ENCODE measurements at regions not wholly inside any gene's neighbourhood (a gene's known extent, or its start where the extent isn't known, plus 50 kb on each side); places are given as distances from the start of the nearest gene placed in this dataset.

DNA sequence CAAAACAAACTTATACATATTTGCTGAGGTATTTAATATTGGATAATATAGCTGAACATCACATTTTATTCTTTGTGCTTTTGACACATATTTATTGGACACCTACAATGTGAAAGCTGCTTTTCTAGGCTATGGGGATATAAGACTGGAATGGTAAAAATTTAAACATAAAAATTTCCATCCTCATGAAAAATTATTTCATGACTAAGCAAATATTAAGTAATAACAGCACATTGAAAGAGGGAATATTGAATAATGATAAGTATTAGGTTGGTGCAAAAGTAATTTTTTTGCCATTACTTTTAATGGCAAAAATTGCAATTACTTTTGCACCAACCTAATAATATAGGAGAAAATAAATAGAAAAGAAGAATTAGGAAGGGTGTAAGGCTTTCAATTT, 972.5 kb upstream of the CDH8 start:
- Histone ChIP-seq H3K9me3 (no peaks in the 10 kb centered on the region), H3K27ac (no peak overlapping the region), H3K4me1 (no peaks in the 10 kb centered on the region), H3K27me3 (no peaks in the 10 kb centered on the region), H3K4me3 (no peak overlapping the region), H3K36me3 (no peaks in the 10 kb centered on the region)
- TF ChIP-seq, protein P1, sequence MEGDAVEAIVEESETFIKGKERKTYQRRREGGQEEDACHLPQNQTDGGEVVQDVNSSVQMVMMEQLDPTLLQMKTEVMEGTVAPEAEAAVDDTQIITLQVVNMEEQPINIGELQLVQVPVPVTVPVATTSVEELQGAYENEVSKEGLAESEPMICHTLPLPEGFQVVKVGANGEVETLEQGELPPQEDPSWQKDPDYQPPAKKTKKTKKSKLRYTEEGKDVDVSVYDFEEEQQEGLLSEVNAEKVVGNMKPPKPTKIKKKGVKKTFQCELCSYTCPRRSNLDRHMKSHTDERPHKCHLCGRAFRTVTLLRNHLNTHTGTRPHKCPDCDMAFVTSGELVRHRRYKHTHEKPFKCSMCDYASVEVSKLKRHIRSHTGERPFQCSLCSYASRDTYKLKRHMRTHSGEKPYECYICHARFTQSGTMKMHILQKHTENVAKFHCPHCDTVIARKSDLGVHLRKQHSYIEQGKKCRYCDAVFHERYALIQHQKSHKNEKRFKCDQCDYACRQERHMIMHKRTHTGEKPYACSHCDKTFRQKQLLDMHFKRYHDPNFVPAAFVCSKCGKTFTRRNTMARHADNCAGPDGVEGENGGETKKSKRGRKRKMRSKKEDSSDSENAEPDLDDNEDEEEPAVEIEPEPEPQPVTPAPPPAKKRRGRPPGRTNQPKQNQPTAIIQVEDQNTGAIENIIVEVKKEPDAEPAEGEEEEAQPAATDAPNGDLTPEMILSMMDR (IDR thresholded peaks at IDR 0.05): no peak
- ATAC-seq (no peak), DNase-seq (no peak)
- intact Hi-C loops (cut with DNase I): no loop called here

DNA sequence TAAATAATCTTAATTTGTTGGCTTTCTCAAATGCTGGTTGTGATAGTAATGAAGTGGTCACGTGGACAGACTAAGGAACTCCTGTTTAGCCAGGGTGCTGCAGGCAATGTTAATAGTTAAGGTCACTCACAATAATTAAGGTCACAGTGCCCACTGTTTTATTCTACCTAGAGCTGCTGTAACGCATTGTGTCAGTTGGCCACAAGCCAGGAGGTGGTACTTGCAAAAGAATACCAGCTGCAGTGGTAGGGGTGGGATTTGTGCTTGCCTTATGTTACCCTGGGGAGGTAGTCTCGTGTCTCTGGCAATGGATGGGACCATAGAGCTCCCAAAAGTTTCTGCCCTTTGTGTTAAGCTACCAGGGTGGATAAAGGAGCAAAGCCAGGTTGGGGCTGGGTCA, 969.1 kb upstream of the CDH8 start:
- DNase-seq (no peak), ATAC-seq (no peak)
- Histone ChIP-seq H3K36me3 (no peaks in the 10 kb centered on the region), H3K27ac (no peak overlapping the region), H3K27me3 (no peaks in the 10 kb centered on the region), H3K4me1 (no peaks in the 10 kb centered on the region), H3K4me3 (no peak overlapping the region), H3K9me3 (no peaks in the 10 kb centered on the region)
- TF ChIP-seq, protein P1 (IDR thresholded peaks at IDR 0.05): no peak
- intact Hi-C loops (cut with DNase I): no loop called here

DNA sequence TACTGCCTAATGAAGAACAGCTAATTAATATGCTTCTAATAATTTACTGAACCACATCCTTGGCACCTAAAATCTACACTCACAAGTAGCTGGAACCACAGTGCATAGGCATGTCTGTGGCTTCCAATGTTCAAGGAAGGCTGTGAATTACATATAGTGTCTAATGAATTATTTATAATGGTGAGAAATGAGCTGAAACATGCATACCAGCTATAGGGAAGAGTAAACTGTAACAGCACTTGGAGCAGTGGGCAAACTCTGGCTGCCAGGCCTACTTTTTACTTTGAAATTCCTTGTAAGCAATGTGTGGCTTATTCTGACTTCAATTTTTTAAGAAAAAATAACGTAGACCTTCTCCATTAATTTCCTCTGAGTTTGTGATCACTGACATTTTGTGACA, 953.2 kb upstream of the CDH8 start:
- intact Hi-C loops (cut with DNase I): no loop called here
- H3K4me1 ChIP-seq: no peaks in the 10 kb centered on the region
- ATAC-seq (no peak), DNase-seq (no peak)
- TF ChIP-seq, protein P1 (IDR thresholded peaks at IDR 0.05): no peak
- H3K9me3 ChIP-seq: peaks cover 2% of the 10 kb centered on the region
- no peaks in the 10 kb centered on the region for H3K36me3 ChIP-seq
- H3K27me3 ChIP-seq: no peaks in the 10 kb centered on the region
- no peak overlapping the region for H3K27ac ChIP-seq
- no peak overlapping the region for H3K4me3 ChIP-seq

DNA sequence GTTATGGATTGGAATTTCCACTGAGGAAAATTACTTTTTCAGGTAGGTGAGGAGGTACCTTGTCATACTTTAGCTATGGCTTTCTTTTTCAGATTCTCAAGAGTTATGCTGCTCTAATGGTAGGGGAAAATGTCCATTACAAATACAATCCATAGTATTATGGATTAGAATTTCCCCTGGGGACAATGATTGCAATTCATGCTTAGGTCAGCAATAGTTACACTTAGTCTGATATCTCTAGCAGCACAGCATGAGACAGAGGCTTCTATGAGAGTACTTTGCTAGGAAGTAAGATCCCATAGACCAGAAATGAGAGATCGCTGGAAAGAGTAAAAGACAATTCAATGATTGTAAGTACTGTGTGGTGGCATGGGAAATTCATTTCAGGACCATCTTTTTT, 949.5 kb upstream of the CDH8 start:
- H3K4me3 ChIP-seq: no peak overlapping the region
- ATAC-seq (no peak), DNase-seq (no peak)
- H3K27me3 ChIP-seq: no peaks in the 10 kb centered on the region
- H3K36me3 ChIP-seq: no peaks in the 10 kb centered on the region
- TF ChIP-seq, protein P1 (IDR thresholded peaks at IDR 0.05): no peak
- intact Hi-C loops (cut with DNase I): no loop called here
- peaks cover 2% of the 10 kb centered on the region for H3K9me3 ChIP-seq
- no peaks in the 10 kb centered on the region for H3K4me1 ChIP-seq
- no peak overlapping the region for H3K27ac ChIP-seq

DNA sequence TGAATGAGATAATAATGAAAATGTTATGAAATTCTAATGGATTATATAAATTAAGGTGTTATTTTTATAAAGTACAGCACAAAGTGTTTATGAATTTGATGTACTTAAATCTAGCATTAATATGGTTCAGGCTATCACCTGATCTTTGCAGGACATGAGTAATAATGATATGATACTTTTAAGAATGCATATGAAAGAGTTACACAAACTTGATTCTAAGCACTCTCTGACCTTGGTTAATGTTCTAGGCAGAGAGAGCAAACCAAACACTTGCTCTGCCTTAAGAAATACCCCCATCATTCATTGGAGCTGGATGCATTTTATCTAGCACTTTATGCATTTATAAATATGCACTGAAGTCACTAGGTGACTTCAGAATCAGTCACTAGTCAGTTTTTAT, 942.2 kb upstream of the CDH8 start:
- ATAC-seq: no peak
- H3K4me1 ChIP-seq: no peaks in the 10 kb centered on the region
- no peak for DNase-seq

DNA sequence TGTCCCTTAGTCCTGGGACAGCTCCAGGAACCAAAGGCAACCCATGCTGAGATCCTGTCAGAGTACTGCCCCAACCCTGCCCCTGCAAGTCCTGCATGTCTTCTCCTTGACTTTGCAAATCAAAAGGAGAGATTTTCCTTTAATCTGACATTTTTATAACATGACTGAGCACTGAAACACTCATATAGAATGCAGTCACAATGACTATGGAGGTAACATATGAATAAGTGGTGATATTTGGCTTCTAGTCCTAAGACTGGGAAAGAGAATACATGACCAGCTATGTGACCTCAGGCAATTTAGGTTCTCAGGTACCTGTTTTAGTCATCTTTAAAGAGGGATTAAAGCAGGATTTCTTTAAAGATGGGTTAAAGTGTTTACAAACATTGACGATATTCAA, 941.6 kb upstream of the CDH8 start:
- TF ChIP-seq, protein P1 (IDR thresholded peaks at IDR 0.05): no peak
- ATAC-seq (no peak), DNase-seq (no peak)
- Histone ChIP-seq H3K4me3 (no peak overlapping the region), H3K27me3 (no peaks in the 10 kb centered on the region), H3K4me1 (no peaks in the 10 kb centered on the region), H3K9me3 (no peaks in the 10 kb centered on the region), H3K27ac (no peak overlapping the region), H3K36me3 (no peaks in the 10 kb centered on the region)
- intact Hi-C loops (cut with DNase I): no loop called here

More for the DNA sequence above, 942.2 kb upstream of the CDH8 start:
- intact Hi-C loops (cut with DNase I): no loop called here
- Histone ChIP-seq H3K9me3 (no peaks in the 10 kb centered on the region), H3K36me3 (no peaks in the 10 kb centered on the region), H3K27ac (no peak overlapping the region), H3K4me3 (no peak overlapping the region), H3K27me3 (no peaks in the 10 kb centered on the region)
- TF ChIP-seq, protein P1 (IDR thresholded peaks at IDR 0.05): no peak

All from upper lobe of right lung (tissue), 1 donor.